HCT116 (cell line): ENCODE measurements at regions not wholly inside any gene's neighbourhood (a gene's known extent, or its start where the extent isn't known, plus 50 kb on each side); places are given as distances from the start of the nearest gene placed in this dataset.
"Not testable (repeated sequence)": the region's sequence is repeated elsewhere in the genome, so short reads cannot be mapped to it uniquely, and the experiment has no call there.

Experiments used
- EGR1 ChIP-seq: IDR thresholded peaks from 2 replicates; pipeline ENCODE4 v1.6.1; 2012; ENCODE audit warnings: low read depth
- ELF1 ChIP-seq: IDR thresholded peaks from 2 replicates; pipeline ENCODE4 v1.6.1; 2012; ENCODE audit warnings: low read depth, borderline replicate concordance
- EZH2phosphoT487 ChIP-seq: fragments of 200-600 bp; IDR thresholded peaks from 2 replicates; pipeline ENCODE4 v1.6.1; 2018; ENCODE audit warnings: antibody characterized with exemption, borderline replicate concordance
- POLR2A ChIP-seq: IDR thresholded peaks from 2 replicates; pipeline ENCODE4 v1.7.0; 2011; ENCODE audit warnings: borderline replicate concordance; ENCODE audit not compliant: insufficient read depth, insufficient read length; ENCODE audit errors: extremely low read depth
- POLR2AphosphoS5 ChIP-seq: IDR thresholded peaks from 2 replicates; pipeline ENCODE4 v1.6.1; 2011; ENCODE audit warnings: mild to moderate bottlenecking, low read depth, low read length, moderate library complexity
- SIN3A ChIP-seq: IDR thresholded peaks from 2 replicates; pipeline ENCODE4 v1.6.1; 2012; ENCODE audit warnings: low read depth
- TF ChIP-seq, protein P1 (sequence below), 3 experiments: fragments of 200-600 bp in 1 of 3; sonication (generic) in 1 of 3; IDR thresholded peaks in 2 of 3; conservative IDR thresholded peaks in 1 of 3; 2 replicates each; pipeline ENCODE4 v1.5.1; 2012 to 2017; ENCODE audit warnings: low read depth in 2 of 3, low read length in 2 of 3, antibody characterized with exemption in 1 of 3, borderline replicate concordance in 1 of 3, control low read depth in 1 of 3, mild to moderate bottlenecking in 1 of 3, mixed read lengths in 1 of 3, mixed run types in 1 of 3, moderate library complexity in 1 of 3; ENCODE audit not compliant: insufficient read depth in 1 of 3
- TF ChIP-seq, protein P2 (sequence below): IDR thresholded peaks from 2 replicates; pipeline ENCODE4 v1.6.1; 2012; ENCODE audit warnings: low read depth

DNA sequence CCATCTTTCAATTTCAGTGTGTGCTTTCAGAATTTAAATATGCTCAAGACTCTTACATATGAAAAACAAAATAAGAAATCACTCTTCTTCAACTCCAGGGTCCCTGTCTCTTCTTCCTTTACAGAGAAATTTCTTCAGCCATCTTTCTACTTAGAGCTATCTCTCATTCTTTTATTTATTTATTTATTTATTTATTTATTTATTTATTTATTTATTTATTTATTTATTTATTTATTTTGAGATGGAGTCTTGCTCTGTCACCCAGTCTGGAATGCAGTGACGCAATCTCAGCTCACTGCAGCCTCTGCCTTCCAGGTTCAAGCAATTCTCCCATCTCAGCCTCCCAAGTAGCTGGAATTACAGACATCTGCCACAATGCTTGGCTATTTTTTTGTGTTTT, 211.7 kb downstream of the DUSP10 start:
- TF ChIP-seq, protein P1, sequence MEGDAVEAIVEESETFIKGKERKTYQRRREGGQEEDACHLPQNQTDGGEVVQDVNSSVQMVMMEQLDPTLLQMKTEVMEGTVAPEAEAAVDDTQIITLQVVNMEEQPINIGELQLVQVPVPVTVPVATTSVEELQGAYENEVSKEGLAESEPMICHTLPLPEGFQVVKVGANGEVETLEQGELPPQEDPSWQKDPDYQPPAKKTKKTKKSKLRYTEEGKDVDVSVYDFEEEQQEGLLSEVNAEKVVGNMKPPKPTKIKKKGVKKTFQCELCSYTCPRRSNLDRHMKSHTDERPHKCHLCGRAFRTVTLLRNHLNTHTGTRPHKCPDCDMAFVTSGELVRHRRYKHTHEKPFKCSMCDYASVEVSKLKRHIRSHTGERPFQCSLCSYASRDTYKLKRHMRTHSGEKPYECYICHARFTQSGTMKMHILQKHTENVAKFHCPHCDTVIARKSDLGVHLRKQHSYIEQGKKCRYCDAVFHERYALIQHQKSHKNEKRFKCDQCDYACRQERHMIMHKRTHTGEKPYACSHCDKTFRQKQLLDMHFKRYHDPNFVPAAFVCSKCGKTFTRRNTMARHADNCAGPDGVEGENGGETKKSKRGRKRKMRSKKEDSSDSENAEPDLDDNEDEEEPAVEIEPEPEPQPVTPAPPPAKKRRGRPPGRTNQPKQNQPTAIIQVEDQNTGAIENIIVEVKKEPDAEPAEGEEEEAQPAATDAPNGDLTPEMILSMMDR (IDR thresholded peaks at IDR 0.05 in 2 of 3, conservative IDR thresholded peaks at IDR 0.05 in 1 of 3; ENCODE audit: borderline replicate concordance in 1 of 3, insufficient read depth in 1 of 3, low read depth in 2 of 3, low read length in 2 of 3) = not testable (repeated sequence)
- TF ChIP-seq POLR2AphosphoS5, EGR1, SIN3A, POLR2A, ELF1, EZH2phosphoT487: not testable (repeated sequence)
- TF ChIP-seq, protein P2, sequence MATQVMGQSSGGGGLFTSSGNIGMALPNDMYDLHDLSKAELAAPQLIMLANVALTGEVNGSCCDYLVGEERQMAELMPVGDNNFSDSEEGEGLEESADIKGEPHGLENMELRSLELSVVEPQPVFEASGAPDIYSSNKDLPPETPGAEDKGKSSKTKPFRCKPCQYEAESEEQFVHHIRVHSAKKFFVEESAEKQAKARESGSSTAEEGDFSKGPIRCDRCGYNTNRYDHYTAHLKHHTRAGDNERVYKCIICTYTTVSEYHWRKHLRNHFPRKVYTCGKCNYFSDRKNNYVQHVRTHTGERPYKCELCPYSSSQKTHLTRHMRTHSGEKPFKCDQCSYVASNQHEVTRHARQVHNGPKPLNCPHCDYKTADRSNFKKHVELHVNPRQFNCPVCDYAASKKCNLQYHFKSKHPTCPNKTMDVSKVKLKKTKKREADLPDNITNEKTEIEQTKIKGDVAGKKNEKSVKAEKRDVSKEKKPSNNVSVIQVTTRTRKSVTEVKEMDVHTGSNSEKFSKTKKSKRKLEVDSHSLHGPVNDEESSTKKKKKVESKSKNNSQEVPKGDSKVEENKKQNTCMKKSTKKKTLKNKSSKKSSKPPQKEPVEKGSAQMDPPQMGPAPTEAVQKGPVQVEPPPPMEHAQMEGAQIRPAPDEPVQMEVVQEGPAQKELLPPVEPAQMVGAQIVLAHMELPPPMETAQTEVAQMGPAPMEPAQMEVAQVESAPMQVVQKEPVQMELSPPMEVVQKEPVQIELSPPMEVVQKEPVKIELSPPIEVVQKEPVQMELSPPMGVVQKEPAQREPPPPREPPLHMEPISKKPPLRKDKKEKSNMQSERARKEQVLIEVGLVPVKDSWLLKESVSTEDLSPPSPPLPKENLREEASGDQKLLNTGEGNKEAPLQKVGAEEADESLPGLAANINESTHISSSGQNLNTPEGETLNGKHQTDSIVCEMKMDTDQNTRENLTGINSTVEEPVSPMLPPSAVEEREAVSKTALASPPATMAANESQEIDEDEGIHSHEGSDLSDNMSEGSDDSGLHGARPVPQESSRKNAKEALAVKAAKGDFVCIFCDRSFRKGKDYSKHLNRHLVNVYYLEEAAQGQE = not testable (repeated sequence)
